Myocyte (in vitro differentiated cells): ENCODE measurements at regions not wholly inside any gene's neighbourhood (a gene's known extent, or its start where the extent isn't known, plus 50 kb on each side); places are given as distances from the start of the nearest gene placed in this dataset.
"Not testable (repeated sequence)": the region's sequence is repeated elsewhere in the genome, so short reads cannot be mapped to it uniquely, and the experiment has no call there.

Experiments used
- DNase-seq: peaks from one replicate; pipeline ENCODE4 v3.0.0-alpha.2; 2012; ENCODE audit warnings: low read depth

GRCh38 chr18:23311351-23312121 lies 141.6 kb upstream of the RIOK3 start:
- DNase-seq, result peak; percentile 42

- DNase-seq, result no peak
Measured at GRCh38 chr18:23313379-23313778, 139.7 kb upstream of the RIOK3 start.

DNA sequence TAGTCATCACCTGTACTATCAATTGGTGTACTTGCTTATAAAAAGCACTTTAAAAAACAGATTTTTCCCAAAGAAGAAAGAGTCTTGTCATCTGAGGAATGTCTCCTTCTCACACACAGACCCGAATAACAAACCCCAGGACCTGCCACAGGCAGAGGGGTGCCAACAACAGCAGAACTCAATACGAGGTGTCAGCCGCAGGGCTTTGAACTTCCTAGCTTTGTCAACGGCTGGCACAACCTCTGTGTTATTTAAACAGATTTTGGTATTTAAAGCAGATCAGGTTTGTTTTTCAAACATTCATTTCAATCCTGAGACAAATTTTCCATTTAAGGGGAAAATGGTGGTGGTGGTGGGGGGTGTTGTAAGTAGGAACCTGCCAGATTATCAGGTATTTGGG lies 138.4 kb upstream of the RIOK3 start:
- DNase-seq, result no peak

- DNase-seq, result no peak
Measured at GRCh38 chr18:23316316-23316715, 136.8 kb upstream of the RIOK3 start.

GRCh38 chr18:23316988-23317387 lies 136.1 kb upstream of the RIOK3 start:
- peak; percentile 47 for DNase-seq

- peak; percentile 90 for DNase-seq
Measured at GRCh38 chr18:23317975-23318675, 135.0 kb upstream of the RIOK3 start.

DNA sequence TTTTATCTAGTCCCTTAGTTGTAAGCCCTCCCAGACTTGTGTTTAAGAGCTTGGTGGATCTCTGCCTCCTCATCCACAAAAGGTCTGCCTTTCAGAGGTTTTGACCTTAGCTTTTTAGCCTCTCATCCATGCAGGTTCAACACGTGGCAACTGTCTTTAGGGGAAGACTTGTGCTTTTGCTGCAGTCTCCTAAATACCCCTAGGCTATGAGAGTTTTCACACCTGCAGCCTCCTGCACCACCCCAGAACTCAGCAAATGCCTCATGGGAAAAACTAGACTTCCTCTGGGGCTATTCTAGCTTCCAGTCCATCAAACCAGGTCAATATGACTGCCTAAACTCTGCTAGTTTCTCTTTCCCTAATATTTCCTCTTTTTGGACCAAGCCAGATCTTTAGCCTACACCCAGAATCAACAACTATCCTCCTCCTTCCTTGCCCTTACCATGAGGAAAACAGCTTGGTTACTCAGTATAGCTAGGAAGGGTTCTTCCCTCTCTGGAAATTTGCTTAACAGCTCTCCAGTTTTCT lies 132.3 kb upstream of the RIOK3 start:
- DNase-seq, result no peak

- DNase-seq, result no peak
Measured at GRCh38 chr18:23321996-23322395, 131.1 kb upstream of the RIOK3 start.

DNA sequence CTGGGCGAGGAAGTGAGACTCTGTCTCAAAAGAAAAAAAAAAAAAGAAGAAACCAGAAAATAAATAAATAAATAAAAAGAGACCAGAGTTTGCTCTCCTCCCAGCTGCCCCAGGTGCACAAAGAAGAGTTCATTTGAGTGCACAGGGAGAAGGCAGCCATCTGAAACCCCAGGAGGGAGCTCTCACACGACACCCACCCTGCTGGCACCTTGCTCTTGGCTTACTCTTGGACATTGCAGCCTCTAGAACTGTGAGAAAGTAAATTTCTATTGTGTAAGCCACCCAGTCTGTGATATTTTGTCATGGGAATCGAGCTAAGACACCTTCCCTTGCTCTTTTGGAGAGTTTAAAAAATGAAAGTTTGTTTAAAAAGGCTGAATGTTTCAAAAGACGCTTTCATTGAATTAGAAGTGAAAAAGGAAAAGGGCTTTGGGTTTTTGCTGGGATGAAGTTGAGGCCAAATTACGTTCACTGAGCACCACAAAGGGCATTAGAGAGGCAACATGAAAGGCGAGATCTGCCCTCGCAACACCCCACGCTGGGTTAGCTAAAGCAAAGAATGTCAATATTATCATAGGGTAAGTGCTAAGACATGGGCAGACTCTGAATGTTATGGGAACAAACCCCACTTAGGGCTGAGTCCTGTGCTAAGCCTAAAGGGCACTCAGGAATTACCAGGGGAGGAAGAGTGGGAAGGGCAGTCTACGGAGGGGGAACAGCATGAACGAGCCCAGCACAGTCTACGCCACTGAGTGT lies 128.9 kb upstream of the RIOK3 start:
- DNase-seq, result no peak

GRCh38 chr18:23324861-23325260 lies 128.2 kb upstream of the RIOK3 start:
- no peak for DNase-seq

DNA sequence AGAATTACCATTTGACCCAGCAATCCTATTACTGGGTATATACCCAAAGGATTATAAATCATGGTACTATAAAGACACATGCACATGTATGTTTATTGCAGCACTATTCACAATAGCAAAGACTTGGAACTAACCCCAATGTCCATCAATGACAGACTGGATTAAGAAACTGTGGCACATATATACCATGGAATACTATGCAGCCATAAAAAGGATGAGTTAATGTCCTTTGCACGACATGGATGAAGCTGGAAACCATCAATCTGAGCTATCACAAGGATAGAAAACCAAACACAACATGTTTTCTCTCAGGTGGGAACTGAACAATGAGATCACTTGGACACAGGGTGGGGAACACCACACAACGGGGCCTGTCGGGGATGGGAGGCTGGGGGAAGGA lies 123.4 kb upstream of the RIOK3 start:
- DNase-seq, result not testable (repeated sequence)

DNA sequence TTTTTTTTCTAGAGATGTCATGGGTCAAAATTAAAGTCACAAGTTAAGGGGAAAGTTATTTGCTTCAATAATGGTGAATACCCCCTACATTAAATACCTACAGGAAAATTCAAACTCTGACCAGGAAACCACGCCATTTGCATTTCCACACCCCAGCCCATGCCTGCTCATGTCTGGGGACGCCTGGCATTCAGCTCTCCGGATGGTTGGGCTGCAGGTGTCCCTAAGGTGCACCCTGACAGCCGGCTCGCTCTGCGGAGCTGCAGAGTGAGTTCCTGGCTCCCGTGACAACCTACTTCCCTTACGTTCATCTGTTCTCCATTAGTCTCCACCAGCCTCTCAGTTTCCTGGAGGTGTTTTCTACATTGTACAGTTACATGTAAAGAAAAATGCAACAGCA lies 122.7 kb upstream of the RIOK3 start:
- no peak for DNase-seq

DNA sequence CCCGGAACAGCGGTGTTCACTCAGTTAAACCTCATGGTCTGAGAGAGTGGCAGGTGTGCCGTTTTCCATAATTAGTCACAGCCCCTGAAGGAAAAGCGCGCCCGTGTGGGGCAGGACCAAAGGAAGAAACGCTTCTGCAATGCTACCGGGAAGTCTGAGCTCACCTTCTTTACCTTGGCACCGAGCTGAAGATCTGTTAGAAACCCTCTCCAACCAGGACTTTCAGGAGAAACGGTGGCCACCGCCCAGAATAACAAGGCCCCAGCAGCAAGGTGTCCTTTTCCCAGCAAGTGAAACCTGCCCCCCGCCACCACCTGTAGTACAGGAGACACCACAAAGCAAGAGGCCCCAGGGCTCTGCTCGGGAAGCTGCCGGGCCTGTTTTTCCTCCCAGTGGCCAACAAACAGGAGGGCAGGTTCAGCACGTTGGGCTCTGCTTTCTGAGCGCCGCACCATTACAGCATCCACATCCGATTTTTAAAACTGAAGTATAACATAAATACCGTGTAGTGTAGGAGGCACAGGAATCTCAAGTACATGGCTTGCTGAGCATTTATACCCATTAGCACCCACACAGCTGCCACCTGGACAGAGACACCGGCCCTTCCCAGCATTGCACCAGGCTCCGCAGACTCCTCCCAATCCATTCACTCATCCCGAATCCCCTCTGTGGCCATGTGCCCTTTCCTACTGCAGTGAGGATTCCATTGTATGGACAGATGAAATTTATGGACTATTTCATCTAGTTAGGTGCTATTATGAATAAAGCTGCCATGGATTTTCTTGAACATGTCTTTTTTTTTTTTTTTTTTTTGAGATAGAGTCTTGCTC lies 121.8 kb upstream of the RIOK3 start:
- DNase-seq, result no peak

GRCh38 chr18:23332356-23332755 lies 120.7 kb upstream of the RIOK3 start:
- no peak for DNase-seq

DNA sequence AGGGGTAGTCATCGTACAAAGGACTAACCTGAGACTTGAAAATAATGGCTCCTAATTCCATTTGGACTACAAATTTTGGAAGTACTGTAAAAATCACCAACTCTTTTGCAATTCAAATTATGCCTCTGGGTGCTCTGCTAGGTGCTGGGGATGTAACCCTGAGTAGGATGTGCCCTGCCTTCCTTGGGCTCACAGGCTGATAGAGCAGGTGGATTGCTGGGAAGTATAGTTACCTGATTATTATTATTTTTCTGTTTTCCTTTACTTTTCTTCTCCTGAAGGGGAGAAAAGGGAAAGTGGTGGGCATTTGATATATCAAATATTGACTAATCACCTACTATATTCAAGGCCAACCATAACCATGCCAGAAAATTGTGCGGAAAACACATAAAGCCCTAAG lies 119.3 kb upstream of the RIOK3 start:
- DNase-seq, result no peak

DNA sequence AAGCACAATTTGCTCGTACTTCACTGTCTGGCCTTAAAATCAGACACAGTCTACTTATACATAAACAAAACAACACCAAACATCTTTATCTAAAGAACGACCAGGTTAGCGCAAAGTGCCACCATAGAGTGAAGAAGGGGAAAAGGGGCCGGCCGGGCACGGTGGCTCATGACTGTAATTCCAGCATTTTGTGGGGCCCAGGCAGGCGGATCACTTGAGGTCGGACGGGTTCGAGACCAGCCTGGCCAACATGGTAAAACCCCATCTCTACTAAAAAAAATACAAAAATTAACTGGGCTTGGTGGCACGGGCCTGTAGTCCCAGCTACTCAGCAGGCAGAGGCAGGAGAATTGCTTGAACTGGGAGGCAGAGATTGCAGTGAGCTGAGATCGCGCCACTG lies 118.5 kb upstream of the RIOK3 start:
- DNase-seq, result no peak

DNA sequence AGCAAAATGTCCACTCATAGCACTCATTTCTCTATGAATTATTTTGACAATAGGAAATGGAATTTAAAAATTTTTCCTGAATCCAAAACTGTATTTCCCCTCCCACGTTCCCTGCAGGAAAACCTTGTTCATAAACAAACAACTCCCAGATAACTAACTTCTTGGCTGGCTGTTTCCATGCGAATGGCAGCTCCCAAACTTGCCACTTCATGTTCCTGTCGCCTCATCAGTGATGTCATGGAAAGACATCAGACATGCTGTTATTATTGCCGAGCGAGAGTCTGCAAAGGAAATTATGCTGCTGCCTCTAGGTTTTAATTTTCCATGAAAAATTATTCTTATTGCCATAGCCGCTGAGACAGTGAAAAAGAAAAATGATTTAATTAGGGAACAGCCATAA lies 117.0 kb upstream of the RIOK3 start:
- no peak for DNase-seq

GRCh38 chr18:23337599-23338444 lies 115.3 kb upstream of the RIOK3 start:
- no peak for DNase-seq

- no peak for DNase-seq
Measured at GRCh38 chr18:23340661-23341060, 112.4 kb upstream of the RIOK3 start.

- no peak for DNase-seq
Measured at GRCh38 chr18:23341383-23341782, 111.7 kb upstream of the RIOK3 start.
